GM18909 (cell line): ENCODE measurements at regions not wholly inside any gene's neighbourhood (a gene's known extent, or its start where the extent isn't known, plus 50 kb on each side); places are given as distances from the start of the nearest gene placed in this dataset.
A peak's percentile ranks its signal among the peaks of the same experiment; 100 is the strongest.

Source experiments
- ATAC-seq: cut with Tn5 transposase; IDR thresholded peaks from one replicate; pipeline ENCODE4 v1.9.1; 2021; ENCODE audit warnings: mild to moderate bottlenecking; ENCODE audit not compliant: unreplicated experiment, poor library complexity

- no peak for ATAC-seq
These were observed 231.2 kb upstream of the CPEB2 start for GRCh38 chr4:14771094-14771493.

- no peak for ATAC-seq
These were observed 230.6 kb upstream of the CPEB2 start for GRCh38 chr4:14771504-14772175.

GRCh38 chr4:14772388-14772787, 229.9 kb upstream of the CPEB2 start:
- ATAC-seq: no peak

GRCh38 chr4:14783011-14783877, 219.0 kb upstream of the CPEB2 start:
- peak; percentile 91 for ATAC-seq

GRCh38 chr4:14787221-14787620, 215.1 kb upstream of the CPEB2 start:
- no peak for ATAC-seq

- peak; percentile 62 for ATAC-seq
These were observed 214.4 kb upstream of the CPEB2 start for GRCh38 chr4:14787894-14788293.

- ATAC-seq: no peak
These were observed 211.8 kb upstream of the CPEB2 start for GRCh38 chr4:14790494-14790893.

- no peak for ATAC-seq
These were observed 209.5 kb upstream of the CPEB2 start for GRCh38 chr4:14792702-14793227.

- no peak for ATAC-seq
These were observed 201.3 kb upstream of the CPEB2 start for GRCh38 chr4:14800977-14801376.

GRCh38 chr4:14802596-14802995, 199.7 kb upstream of the CPEB2 start:
- no peak for ATAC-seq

GRCh38 chr4:14807856-14808255, 194.4 kb upstream of the CPEB2 start:
- ATAC-seq: no peak

GRCh38 chr4:14809203-14809602, 193.1 kb upstream of the CPEB2 start:
- ATAC-seq: no peak

- ATAC-seq: no peak
These were observed 192.2 kb upstream of the CPEB2 start for GRCh38 chr4:14810121-14810520.

- no peak for ATAC-seq
These were observed 191.7 kb upstream of the CPEB2 start for GRCh38 chr4:14810568-14810967.

GRCh38 chr4:14812101-14812500, 190.2 kb upstream of the CPEB2 start:
- ATAC-seq: no peak

- ATAC-seq: no peak
These were observed 185.5 kb upstream of the CPEB2 start for GRCh38 chr4:14816623-14817261.

- no peak for ATAC-seq
These were observed 178.1 kb upstream of the CPEB2 start for GRCh38 chr4:14824189-14824588.

- ATAC-seq: no peak
These were observed 175.2 kb upstream of the CPEB2 start for GRCh38 chr4:14827111-14827510.

- ATAC-seq: no peak
These were observed 172.5 kb upstream of the CPEB2 start for GRCh38 chr4:14829795-14830194.

GRCh38 chr4:14831416-14831815, 170.9 kb upstream of the CPEB2 start:
- ATAC-seq: no peak

GRCh38 chr4:14833053-14833452, 169.2 kb upstream of the CPEB2 start:
- ATAC-seq: no peak
